ENCODE measurements at regions not wholly inside any gene's neighbourhood (a gene's known extent, or its start where the extent isn't known, plus 50 kb on each side); places are given as distances from the start of the nearest gene placed in this dataset.

DNA sequence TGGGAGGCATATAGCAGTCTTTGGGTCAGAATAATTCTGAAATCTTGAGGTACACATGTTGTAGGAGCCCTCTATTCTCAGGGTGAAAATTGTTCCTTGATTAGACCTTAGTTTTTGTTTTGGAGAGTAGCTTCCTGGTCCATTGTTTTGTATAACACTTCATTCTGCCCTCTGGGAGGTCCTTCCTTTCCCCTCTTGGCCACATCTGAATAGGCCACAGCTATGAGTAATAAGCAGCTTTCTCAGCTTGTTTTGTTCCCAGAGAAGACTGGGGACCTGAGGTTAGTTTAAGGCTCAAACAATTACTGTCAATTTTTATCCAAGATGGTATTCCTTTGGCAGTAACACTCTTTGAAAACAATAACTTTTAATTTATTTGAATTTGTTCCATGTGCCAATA, 72.6 kb upstream of the NOL4 start:
- TF ChIP-seq, protein P1, sequence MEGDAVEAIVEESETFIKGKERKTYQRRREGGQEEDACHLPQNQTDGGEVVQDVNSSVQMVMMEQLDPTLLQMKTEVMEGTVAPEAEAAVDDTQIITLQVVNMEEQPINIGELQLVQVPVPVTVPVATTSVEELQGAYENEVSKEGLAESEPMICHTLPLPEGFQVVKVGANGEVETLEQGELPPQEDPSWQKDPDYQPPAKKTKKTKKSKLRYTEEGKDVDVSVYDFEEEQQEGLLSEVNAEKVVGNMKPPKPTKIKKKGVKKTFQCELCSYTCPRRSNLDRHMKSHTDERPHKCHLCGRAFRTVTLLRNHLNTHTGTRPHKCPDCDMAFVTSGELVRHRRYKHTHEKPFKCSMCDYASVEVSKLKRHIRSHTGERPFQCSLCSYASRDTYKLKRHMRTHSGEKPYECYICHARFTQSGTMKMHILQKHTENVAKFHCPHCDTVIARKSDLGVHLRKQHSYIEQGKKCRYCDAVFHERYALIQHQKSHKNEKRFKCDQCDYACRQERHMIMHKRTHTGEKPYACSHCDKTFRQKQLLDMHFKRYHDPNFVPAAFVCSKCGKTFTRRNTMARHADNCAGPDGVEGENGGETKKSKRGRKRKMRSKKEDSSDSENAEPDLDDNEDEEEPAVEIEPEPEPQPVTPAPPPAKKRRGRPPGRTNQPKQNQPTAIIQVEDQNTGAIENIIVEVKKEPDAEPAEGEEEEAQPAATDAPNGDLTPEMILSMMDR (IDR thresholded peaks at IDR 0.05; ENCODE audit: borderline replicate concordance, extremely low read depth, insufficient read depth) = no peak
- no peak for FAIRE-seq
- no peaks in the 10 kb centered on the region for H3K27me3 ChIP-seq (ENCODE audit: control insufficient read depth, insufficient read depth, low read length)
- H3K9me3 ChIP-seq (ENCODE audit: control insufficient read depth in 2 of 3, insufficient read depth in 1 of 3, low read length in 3 of 3) = no peaks in the 10 kb centered on the region
- intact Hi-C loops (cut with DNase I) = no loop called here
- H3K27ac ChIP-seq (ENCODE audit: low read depth in 2 of 2, low read length in 2 of 2) = no peak overlapping the region
- H3K36me3 ChIP-seq (ENCODE audit: control insufficient read depth in 2 of 3, insufficient read depth in 3 of 3, low read length in 3 of 3) = no peaks in the 10 kb centered on the region
- H3K9ac ChIP-seq (ENCODE audit: low read length in 3 of 3) = no peak overlapping the region
- DNase-seq = no peak
- H3K4me3 ChIP-seq (ENCODE audit: low read length in 3 of 3) = no peak overlapping the region
- H3K4me1 ChIP-seq (ENCODE audit: control insufficient read depth in 2 of 3, insufficient read depth in 2 of 3, low read depth in 1 of 3, low read length in 3 of 3) = no peaks in the 10 kb centered on the region

- no peak for FAIRE-seq
- Histone ChIP-seq H3K27ac (ENCODE audit: low read depth in 2 of 2, low read length in 2 of 2) (no peak overlapping the region), H3K36me3 (ENCODE audit: control insufficient read depth in 2 of 3, insufficient read depth in 3 of 3, low read length in 3 of 3) (no peaks in the 10 kb centered on the region), H3K9me3 (ENCODE audit: control insufficient read depth in 2 of 3, insufficient read depth in 1 of 3, low read length in 3 of 3) (no peaks in the 10 kb centered on the region), H3K4me1 (ENCODE audit: control insufficient read depth in 2 of 3, insufficient read depth in 2 of 3, low read depth in 1 of 3, low read length in 3 of 3) (no peaks in the 10 kb centered on the region), H3K27me3 (ENCODE audit: control insufficient read depth, insufficient read depth, low read length) (no peaks in the 10 kb centered on the region), H3K4me3 (ENCODE audit: low read length in 3 of 3) (no peak overlapping the region), H3K9ac (ENCODE audit: low read length in 3 of 3) (no peak overlapping the region)
- TF ChIP-seq, protein P1 (IDR thresholded peaks at IDR 0.05; ENCODE audit: borderline replicate concordance, extremely low read depth, insufficient read depth) = no peak
- no peak for DNase-seq
- intact Hi-C loops (cut with DNase I) = no loop called here
Measured at GRCh38 chr18:34299828-34300227, 75.1 kb upstream of the NOL4 start.

- FAIRE-seq = no peak
- TF ChIP-seq, protein P1 (IDR thresholded peaks at IDR 0.05; ENCODE audit: borderline replicate concordance, extremely low read depth, insufficient read depth) = no peak
Measured at GRCh38 chr18:34311468-34311867, 86.8 kb upstream of the NOL4 start.

DNA sequence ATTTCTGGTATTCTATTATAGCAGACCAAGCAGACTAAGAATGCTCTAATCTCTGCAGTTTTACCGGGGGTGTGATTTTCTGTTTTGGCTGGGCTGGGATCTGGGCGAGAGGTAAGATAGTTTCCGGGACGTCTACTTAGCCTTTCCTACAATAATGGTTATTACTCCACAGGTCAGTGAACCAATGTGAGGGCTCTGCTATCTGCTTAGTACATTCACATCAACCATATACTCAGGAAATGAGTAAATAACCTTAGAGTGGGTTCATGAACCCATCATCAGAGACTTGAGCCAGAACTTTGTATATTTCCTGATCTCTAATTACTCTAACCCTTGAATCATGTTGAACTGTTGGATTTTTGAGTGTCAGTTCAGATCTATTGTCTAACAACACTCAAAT, 90.1 kb upstream of the NOL4 start:
- Histone ChIP-seq H3K36me3 (ENCODE audit: control insufficient read depth in 2 of 3, insufficient read depth in 3 of 3, low read length in 3 of 3) (no peaks in the 10 kb centered on the region), H3K27me3 (ENCODE audit: control insufficient read depth, insufficient read depth, low read length) (no peaks in the 10 kb centered on the region), H3K27ac (ENCODE audit: low read depth in 2 of 2, low read length in 2 of 2) (no peak overlapping the region), H3K4me1 (ENCODE audit: control insufficient read depth in 2 of 3, insufficient read depth in 2 of 3, low read depth in 1 of 3, low read length in 3 of 3) (no peaks in the 10 kb centered on the region), H3K9me3 (ENCODE audit: control insufficient read depth in 2 of 3, insufficient read depth in 1 of 3, low read length in 3 of 3) (no peaks in the 10 kb centered on the region), H3K9ac (ENCODE audit: low read length in 3 of 3) (no peak overlapping the region), H3K4me3 (ENCODE audit: low read length in 3 of 3) (no peak overlapping the region)
- no peak for DNase-seq
- FAIRE-seq = no peak
- intact Hi-C loops (cut with DNase I) = no loop called here
- TF ChIP-seq, protein P1 (IDR thresholded peaks at IDR 0.05; ENCODE audit: borderline replicate concordance, extremely low read depth, insufficient read depth) = no peak

More at GRCh38 chr18:34311468-34311867, 86.8 kb upstream of the NOL4 start:
- no peak for DNase-seq
- H3K4me1 ChIP-seq (ENCODE audit: control insufficient read depth in 2 of 3, insufficient read depth in 2 of 3, low read depth in 1 of 3, low read length in 3 of 3) = no peaks in the 10 kb centered on the region
- intact Hi-C loops (cut with DNase I) = no loop called here
- H3K36me3 ChIP-seq (ENCODE audit: control insufficient read depth in 2 of 3, insufficient read depth in 3 of 3, low read length in 3 of 3) = no peaks in the 10 kb centered on the region
- H3K27ac ChIP-seq (ENCODE audit: low read depth in 2 of 2, low read length in 2 of 2) = no peak overlapping the region
- no peak overlapping the region for H3K9ac ChIP-seq (ENCODE audit: low read length in 3 of 3)
- H3K4me3 ChIP-seq (ENCODE audit: low read length in 3 of 3) = no peak overlapping the region
- no peaks in the 10 kb centered on the region for H3K27me3 ChIP-seq (ENCODE audit: control insufficient read depth, insufficient read depth, low read length)
- no peaks in the 10 kb centered on the region for H3K9me3 ChIP-seq (ENCODE audit: control insufficient read depth in 2 of 3, insufficient read depth in 1 of 3, low read length in 3 of 3)

All from kidney (tissue), 13 donors.